GM18499 (cell line): ENCODE measurements at regions not wholly inside any gene's neighbourhood (a gene's known extent, or its start where the extent isn't known, plus 50 kb on each side); places are given as distances from the start of the nearest gene placed in this dataset.

Experiments
- ATAC-seq: cut with Tn5 transposase; IDR thresholded peaks from one replicate; pipeline ENCODE4 v1.9.1; 2021; ENCODE audit warnings: moderate number of reproducible peaks; ENCODE audit not compliant: insufficient read depth, unreplicated experiment

DNA sequence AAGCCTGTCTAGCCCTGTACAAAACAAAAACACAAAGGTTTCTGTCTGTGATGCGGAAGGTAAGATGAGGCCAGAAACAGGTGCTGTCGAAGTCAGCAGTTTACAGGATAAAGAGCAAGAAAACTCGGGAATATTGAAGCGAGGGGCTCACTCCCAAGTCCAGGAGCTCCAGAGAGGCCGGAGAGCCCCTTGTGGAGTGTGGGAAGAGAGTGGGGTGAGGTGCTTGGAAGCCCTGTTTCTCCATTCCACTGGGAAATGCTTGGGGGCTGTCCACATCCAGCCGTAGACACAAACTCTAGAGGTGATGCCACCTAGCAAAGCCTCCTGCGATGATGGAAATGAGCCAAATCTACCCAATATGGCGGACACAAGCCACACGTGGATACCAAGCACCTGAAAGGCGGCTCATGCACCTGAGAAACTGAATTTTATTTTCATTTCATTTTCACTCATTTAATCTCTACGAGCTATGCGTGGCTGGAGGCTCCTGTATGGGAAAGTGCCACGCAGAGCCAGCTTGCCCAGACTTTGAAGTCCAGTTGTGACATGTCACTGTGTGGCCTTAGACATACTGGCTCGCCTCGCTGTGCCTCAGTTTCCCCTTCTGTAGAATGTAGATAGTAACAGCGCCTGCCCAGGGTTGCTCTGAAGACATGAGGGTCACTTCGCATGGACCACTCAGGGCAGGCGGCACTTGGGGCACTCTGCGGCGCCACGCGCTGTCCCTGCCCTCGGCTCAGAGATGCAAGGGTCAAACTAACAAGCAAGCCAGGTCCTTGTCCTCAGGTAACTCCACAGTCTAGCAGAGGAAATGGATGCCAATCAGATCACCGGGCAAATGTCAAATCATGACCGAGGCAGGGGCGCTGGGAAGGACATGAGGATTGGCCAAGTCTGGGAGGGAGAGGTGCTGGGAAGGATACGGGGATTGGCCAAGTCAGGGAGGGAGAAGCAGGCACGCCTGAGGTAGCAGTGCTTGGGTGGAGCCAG, 684.7 kb downstream of the TBC1D22A start:
- no peak for ATAC-seq

DNA sequence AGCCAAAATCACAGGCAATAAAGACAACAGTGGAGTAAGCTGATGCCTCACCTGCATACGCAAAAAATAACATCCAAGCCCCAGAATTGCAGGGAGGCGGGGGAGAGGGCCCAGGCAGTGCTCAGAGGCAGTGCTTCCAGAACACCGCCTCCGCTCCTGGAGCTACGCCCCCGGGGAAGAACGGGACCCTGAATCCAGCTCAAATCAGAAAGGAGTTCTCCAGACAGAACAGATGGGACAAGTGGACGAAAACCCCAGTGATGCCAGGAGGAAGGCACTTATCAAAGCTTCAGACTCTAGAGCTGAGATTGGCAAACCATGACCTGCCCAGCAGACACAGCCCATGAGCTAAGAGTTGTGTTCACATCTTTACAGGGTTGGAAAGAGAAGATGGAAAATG, 683.9 kb downstream of the TBC1D22A start:
- no peak for ATAC-seq

DNA sequence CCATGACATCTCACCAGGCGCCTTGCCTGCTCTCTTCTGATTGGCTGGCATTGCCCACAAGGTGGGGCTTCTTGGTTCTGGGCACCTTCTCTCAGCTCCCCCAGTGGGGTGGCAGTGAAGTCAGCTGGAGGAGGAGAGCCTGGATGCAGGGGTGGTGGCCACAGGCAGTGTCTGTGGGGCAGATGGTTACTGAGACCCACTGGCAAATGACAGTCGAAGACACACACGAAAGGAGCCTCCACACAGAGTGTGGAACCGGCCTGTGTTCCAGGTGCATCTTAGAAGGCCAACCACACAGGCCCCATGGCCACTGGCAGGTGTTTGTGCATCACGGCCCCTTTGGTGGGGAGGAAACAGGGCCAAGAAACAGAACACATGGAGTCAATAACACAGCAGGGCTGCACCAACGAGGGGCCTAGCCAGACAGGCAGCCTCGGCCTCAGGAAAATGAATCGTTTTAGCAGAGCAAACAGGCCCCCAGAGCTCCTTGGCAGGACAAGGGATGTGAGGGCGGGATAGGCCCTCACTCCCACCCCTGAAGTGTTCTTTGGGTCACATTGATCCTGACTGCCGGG, 683.4 kb downstream of the TBC1D22A start:
- no peak for ATAC-seq

DNA sequence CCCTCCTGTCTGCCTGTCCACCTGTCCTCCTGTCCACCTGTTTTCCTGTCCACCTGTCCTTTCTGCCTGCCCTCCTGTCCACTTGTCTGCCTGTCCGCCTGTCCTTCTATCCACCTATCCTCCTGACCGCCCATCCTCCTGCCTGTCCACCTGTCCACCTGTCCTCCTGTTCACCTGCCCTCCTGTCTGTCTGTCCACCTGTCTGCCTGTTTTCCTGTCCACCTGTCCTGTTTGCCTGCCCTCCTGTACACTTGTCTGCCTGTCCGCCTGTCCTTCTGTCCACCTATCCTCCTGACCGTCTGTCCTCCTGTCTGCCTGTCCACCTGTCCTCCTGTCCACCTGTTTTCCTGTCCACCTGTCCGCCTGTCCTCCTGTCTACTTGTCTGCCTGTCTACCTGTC, 682.8 kb downstream of the TBC1D22A start:
- no peak for ATAC-seq

DNA sequence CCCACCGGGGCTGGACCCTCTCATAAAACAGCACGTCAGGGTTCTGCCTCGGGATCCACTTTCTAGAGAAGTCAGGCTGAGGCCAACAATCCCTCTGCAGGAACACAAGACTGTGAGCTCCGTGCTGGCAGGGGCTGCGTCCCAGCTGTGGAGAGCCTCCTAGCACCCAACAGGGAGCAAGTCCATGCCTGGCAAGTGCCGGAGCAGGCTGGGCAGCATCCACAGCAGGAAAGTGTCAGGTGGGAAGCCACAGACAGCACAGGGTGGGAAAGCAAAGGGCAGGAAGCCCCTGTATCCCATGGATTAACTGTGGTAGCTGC, 682.3 kb downstream of the TBC1D22A start:
- no peak for ATAC-seq

DNA sequence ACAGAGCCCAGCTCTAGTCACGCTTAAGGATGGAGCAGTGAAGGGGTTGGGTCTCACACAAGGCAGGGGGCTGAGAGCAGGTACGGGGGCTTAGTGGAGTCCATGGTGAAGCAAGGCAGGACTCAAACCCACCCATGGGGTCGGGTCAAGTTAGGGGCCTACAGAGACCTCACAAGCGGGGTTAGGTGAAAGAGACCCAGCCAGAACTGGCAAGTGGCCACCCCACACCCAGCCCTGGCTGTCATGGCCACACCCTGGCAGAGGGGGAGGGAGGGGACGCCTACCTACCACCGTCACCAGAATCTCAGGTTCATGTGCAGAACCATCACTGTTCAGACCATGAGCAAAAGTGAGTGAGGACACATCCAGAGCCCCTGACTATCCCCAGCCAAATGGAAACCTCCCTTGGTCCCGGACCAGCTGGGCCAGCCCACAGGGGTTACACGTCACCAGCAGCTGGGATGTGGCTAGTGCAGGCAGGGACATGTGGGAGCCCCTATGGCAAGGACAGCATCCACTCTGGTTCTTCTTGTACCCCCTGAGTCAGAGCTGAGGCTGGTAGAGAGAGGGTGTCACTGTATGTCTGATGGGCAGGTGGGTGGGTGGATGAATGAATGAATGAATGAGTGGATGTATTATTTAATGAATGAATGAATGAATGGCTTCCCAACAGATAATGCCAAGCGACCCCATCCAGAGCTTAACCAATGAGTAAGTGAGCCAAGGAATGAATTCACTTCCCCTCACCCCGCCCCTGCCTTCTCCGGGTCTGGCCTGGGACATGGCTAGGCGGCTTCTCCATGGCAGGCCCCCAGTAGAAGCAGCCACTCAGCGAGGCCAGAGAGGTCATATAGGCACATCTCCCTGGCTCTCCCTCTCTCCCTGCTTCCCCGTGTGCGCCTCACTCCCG, 681.6 kb downstream of the TBC1D22A start:
- no peak for ATAC-seq

DNA sequence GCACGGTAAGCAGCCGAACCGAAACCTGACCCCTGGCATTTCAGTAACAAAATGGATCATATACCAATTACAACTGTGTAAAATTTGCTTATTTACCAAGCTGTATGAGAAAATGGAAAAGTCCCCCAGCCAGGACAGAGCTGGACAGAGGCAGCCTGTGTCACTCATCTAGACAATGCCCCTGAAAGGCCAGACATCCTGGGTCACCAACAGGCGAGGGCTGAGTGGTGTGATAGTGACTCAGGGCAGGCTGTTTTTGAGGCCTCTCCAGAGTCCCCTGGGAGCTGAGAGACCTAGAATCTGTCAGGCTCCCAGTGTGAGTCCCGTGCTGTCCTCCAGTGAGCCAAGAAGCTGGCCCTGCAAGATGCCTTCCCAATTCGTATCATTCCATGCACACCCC, 680.4 kb downstream of the TBC1D22A start:
- ATAC-seq = no peak

DNA sequence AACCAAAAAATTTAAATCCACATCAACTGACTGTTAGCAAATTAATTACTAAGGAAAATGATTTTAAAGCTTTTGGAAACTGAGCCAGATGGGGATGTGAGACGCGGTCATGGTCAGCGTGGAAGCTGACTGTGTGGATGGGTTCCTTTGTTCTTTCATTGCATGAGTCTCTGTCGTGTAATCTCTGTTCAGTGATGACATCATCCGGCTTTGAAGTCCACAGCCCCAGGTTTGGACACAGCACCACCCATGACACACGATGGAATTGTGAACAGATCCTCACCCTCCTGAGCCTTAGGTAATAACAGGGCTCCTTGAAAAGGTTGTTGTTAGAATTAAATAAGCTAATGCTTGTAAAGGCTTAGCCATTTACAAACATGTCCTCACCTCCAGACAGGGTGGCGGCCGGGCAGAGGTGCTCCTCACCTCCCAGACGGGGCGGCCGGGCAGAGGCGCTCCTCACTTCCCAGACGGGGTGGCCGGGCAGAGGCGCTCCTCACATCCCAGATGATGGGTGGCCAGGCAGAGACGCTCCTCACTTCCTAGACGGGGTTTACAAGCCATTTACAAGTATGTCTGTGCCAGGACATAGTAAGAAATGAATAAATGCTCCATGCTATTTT, 677.3 kb downstream of the TBC1D22A start:
- no peak for ATAC-seq

DNA sequence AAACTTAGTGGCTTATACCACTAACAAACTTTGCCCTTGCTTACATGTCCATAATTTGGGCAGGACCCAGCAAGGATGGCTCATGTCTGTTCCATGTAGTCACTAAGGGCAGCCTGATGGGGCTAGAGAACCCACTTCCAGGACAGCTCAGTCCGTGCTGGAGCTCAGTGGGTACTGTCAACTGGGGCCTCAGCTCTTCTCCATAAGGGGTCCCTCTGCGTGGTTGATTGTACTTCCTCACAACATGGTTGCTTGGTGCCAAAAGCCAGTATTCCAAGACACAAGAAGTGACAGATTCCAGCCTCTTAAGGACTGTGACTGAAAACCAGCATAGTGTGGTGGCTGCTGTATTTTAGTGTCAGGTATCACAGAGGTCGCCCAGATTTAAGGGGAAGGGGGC, 675.2 kb downstream of the TBC1D22A start:
- no peak for ATAC-seq

DNA sequence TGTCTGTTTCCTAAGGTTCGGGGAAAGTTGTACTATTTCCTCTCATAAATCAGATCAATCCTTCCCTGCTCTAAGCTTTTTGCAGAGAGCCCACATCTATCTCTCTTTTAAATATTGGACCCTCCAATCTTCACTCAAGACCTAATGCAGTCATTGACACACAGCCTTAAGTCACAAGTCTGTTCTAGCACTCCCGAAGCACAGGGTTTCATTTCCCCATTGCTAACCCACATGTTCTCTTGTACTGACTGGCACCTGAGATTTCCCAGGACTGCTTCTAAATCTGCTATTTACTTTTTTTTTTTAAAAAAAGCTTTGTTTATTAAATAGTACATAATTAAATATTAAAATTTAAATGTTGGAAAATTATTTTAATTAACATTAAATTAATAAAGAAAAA, 674.7 kb downstream of the TBC1D22A start:
- ATAC-seq = no peak

DNA sequence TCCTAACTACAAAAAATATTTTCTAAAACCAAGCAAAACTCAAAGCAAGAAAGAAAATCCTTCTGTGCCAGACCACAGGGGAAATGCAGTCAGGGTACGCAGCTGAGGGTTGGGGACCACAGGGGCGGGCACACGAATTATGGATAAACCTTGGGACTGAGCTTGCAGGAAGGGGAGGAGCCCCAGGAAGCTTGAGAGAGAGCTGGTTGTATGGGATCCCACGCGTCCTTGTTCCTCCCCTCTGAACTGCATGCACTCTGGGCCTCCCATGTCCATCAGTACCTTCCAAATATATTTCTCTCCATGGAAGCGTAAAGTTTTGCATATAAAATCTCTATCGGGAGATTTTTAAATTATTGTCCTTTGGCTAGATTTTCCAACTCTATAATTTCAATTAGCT, 673.4 kb downstream of the TBC1D22A start:
- no peak for ATAC-seq

DNA sequence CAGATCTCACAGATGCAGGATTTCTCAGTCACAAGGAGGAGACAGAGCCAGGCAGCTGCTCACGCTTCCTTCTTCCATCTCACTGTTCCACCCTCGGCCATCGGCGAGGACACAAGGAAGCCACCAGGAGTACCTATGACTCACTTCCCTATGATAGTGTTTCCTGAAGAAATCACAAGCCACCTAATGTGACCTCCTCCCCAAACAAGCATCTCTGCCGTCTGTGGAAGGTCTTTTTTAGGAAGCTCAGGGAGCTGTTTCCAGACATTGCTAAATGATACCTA, 672.7 kb downstream of the TBC1D22A start:
- ATAC-seq = no peak

DNA sequence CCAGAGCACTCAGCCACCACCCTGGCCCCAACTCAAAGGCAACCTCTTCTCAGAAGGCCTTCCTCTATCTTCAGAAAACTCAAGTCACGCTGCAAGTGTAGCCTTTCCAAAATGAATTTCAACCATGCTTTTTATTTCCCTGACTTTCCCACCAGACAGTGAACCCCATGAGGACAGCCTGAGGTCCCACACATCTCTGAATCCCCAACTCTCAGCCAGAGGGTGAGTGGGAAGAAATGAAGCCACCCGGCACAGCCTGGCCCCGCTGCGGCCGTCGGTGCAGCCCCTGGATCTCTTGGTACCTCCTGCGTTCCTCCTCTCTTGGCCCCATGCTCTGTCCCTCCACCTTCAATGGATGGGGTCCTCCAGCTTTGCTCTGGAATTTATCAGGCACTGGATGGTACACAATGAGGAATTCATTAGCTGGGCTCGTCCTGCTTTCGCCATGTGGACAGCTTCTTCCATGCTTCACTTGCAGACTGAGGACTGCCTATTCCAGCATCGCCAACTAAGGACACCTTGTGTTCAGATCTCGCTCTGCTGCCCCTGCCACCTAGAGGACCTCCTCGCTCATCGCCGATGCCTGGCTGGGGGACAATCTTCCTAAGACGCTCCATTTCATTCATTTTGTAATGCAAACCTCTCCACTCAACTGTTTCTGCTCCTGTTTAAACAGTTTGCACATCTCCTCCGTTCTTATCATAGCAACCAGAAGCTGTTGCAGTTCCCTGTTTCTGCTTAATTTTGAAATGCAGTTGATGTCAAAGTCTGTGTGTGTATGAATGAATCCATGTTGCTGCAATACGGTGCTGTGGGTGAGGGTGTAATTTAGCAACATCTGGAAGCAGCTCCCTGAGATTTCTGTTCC, 672.1 kb downstream of the TBC1D22A start:
- ATAC-seq = no peak

DNA sequence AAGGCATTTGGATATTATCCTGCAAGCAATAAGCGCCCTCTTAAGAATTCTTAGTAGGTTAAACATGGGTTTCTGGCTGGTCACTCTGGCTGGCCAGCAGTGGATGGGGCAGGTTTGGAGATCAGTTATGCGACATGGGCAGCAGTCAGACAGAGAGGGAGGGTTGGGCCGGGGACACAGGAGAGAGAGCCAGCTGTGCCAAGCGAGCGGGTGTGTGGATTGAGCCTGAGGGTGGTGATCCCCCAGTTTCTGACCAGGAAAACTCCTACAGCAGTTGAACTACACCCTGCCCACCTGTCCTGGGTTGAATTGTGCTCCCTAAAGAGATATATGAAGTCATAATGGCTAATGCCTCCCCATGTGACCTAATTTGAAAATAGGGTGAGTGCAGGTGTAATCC, 671.2 kb downstream of the TBC1D22A start:
- no peak for ATAC-seq

DNA sequence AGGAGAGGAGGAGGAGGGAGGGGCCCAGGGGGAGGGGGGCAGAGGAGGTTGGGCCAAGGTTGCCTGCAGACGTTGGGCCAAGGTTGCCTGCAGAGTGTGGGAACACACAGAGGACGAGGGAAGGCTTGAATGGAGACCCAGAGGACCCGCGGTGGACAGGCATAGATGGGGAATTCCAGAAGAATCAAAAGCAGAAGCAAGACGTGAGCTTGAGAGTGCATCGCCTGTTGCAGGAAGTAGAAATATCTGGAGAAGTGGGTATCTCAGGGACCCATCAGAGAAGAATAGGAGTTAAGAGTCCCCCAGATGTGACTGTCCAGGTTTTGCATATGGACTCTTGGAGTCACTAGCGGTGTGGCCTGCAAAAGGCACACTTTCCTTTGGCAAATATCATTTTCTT, 670.2 kb downstream of the TBC1D22A start:
- no peak for ATAC-seq

DNA sequence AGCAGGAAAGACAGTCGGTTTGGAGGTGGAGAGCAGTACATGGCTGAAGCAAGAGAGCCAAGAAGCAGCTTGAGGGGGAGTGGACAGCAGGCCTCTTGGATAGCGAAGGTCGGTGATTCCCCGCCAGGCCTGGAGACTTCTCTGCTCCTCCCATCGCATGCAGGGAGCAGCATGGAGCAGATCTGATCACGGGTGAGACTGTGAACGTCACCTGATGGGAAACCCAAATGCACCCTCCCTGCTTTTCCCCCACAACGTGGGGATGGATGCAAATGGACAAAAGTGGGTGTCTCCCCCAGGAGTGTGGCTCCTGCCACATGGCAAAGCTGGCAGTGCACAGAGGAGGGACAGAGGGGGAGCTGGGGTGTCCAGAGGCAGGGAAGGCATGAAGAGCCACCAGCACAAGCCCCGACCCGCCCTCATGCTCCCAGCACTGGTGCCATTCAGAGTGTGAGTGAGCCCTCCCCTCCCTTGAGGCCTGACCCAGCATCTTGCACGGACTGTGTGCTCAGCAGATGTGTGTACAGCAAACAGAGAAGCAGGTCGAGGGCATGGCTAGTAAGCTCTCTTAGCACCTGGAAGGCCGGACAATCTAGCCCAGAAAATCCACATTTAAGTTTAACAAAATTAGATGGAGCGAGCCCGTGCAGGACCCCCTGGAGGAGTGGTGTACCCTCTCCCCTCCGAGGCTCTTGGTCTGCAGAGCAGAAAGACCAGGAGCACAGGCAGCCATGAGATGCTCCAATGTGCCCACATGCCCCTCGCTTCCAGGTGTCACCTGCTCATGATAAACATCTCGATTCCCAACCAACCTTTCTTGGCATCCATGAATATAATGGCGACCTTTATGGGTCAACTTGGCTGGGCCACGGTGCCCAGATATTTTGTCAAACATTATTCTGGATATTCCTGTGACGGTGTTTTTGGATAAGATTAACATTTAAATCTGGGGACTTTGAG, 661.7 kb downstream of the TBC1D22A start:
- ATAC-seq = no peak

DNA sequence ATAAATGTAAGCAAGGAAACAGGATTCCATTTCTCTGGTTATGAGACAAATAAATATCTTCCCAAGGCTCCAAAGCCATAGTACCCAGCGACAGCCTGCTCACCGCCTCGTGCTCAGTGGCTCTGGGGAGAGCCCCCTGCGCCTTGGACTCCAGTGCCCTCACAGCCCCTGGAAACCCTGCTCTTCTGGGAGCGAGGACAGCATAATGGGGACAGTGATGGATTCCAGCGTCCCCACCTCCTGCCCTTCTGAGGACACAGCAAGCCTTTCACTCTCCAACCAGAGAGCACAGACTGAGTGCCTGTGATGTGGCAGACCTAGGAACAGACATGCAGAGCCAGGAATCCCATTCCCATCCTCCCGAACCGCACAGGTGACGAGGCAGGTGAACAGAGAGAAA, 660.8 kb downstream of the TBC1D22A start:
- no peak for ATAC-seq

DNA sequence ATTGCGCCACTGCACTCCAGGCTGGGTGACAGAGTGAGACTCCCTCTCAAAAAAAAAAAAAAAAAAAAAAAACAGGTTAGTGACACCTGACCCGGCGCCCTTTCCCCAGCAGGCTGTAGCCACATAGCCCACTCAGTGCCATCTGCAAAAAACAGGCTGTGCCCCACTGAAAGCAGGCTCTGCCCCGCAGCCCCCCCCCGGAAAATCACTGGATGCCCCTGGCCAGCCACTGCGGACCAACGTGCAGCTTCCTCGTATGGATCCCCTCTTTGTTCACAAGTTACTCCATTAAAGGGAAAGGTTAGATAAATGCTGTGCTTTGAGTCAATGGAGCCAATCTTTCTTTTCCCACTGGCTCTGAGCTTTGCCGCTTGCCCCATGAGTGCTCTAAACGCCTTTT, 660.3 kb downstream of the TBC1D22A start:
- no peak for ATAC-seq

DNA sequence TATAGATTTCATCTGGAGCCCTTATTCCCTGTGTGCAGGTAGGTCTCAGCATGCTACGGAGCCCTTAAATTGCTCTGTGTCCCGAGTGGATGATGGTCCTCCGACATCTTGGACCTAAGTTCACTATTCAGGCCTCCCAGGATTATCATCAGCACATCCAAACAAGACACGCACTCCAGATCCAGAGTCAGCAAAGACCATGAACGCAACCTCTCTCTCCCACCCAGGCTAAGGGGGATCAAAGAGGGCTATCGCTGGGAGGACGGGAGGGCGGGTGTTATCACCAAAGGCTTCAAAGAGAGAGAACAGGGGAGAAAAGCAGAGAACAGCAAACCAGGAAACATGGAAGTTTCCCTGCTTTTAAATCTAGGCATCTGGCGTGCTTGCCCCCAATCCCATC, 659.4 kb downstream of the TBC1D22A start:
- no peak for ATAC-seq
